ENCODE measurements at regions not wholly inside any gene's neighbourhood (a gene's known extent, or its start where the extent isn't known, plus 50 kb on each side); places are given as distances from the start of the nearest gene placed in this dataset.

DNA sequence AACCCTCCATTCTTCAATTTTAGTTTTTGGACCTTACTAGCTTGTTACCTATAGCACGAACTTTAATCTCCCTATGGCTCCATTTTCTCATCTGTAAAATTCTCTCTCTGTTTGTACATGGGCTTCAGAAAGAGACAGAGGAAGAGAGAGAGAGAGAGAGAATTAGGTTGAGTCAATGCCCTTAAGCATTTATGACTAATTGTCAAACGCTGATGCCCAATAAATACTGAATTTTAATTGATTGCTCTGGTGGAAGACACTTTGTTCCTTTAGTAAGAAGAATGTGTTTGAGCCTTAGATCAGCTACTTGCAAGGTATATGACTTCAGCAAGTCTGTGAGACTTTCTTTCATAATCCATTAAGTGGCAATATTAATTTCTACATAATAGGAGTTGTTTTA, 743.1 kb upstream of the ADGRL4 start:
- DNase-seq (ENCODE audit: low read depth, low spot score): no peak
- H3K4me3 Mint-ChIP-seq: no peak overlapping the region
- no peak overlapping the region for H3K27ac Mint-ChIP-seq (ENCODE audit: unreplicated experiment)
- H3K27me3 Mint-ChIP-seq (ENCODE audit: low read depth): no peaks in the 10 kb centered on the region
- TF ChIP-seq, protein P1, sequence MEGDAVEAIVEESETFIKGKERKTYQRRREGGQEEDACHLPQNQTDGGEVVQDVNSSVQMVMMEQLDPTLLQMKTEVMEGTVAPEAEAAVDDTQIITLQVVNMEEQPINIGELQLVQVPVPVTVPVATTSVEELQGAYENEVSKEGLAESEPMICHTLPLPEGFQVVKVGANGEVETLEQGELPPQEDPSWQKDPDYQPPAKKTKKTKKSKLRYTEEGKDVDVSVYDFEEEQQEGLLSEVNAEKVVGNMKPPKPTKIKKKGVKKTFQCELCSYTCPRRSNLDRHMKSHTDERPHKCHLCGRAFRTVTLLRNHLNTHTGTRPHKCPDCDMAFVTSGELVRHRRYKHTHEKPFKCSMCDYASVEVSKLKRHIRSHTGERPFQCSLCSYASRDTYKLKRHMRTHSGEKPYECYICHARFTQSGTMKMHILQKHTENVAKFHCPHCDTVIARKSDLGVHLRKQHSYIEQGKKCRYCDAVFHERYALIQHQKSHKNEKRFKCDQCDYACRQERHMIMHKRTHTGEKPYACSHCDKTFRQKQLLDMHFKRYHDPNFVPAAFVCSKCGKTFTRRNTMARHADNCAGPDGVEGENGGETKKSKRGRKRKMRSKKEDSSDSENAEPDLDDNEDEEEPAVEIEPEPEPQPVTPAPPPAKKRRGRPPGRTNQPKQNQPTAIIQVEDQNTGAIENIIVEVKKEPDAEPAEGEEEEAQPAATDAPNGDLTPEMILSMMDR (conservative IDR thresholded peaks at IDR 0.05): no peak
- no peaks in the 10 kb centered on the region for H3K36me3 Mint-ChIP-seq (ENCODE audit: low read depth)
- H3K9me3 Mint-ChIP-seq: peaks cover 10% of the 10 kb centered on the region
- no peaks in the 10 kb centered on the region for H3K4me1 Mint-ChIP-seq

DNA sequence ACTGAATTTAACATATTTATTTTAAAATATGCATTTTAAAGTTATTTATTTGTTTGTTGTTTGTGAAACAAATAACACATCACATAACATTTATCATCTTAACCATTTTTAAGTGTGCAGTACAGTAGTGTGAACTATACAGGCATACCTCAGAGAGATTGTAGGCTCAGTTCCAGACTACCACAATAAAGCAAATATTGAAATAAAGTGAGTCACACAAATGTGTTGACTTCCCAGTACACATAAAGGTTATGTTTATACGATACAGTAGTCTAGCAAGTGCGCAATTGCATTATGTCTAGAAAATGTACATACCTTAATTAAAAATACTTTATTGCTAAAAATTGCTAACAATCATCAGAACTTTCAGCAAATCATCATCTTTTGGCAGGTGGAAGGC, 739.4 kb upstream of the ADGRL4 start:
- Mint-ChIP-seq H3K4me3 (no peak overlapping the region), H3K9me3 (peaks cover 7% of the 10 kb centered on the region), H3K36me3 (ENCODE audit: low read depth) (no peaks in the 10 kb centered on the region), H3K27me3 (ENCODE audit: low read depth) (no peaks in the 10 kb centered on the region), H3K27ac (ENCODE audit: unreplicated experiment) (no peak overlapping the region), H3K4me1 (no peaks in the 10 kb centered on the region)
- TF ChIP-seq, protein P1 (conservative IDR thresholded peaks at IDR 0.05): no peak
- no peak for DNase-seq (ENCODE audit: low read depth, low spot score)

DNA sequence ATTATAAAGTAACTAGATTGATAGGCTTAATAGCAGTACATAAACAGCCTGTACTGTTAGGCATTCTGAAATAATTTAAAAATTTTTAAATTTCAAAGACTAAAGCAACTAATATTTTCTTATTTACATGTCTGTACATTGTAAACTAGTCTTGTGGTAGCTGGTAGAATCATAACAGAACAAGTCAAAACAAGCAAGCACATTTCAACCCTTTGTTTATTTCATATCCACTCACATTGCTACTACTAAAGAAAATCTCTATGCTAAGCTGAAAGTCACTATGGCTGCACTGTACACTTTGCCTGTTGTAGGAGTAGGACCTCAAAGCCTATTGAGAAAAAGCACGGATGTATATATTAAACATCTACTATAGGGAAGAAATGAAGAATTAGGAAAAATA, 738.2 kb upstream of the ADGRL4 start:
- no peak overlapping the region for H3K4me3 Mint-ChIP-seq
- H3K27ac Mint-ChIP-seq (ENCODE audit: unreplicated experiment): no peak overlapping the region
- H3K9me3 Mint-ChIP-seq: peaks cover 7% of the 10 kb centered on the region
- H3K36me3 Mint-ChIP-seq (ENCODE audit: low read depth): no peaks in the 10 kb centered on the region
- DNase-seq (ENCODE audit: low read depth, low spot score): no peak
- TF ChIP-seq, protein P1 (conservative IDR thresholded peaks at IDR 0.05): no peak
- H3K4me1 Mint-ChIP-seq: no peaks in the 10 kb centered on the region
- no peaks in the 10 kb centered on the region for H3K27me3 Mint-ChIP-seq (ENCODE audit: low read depth)

DNA sequence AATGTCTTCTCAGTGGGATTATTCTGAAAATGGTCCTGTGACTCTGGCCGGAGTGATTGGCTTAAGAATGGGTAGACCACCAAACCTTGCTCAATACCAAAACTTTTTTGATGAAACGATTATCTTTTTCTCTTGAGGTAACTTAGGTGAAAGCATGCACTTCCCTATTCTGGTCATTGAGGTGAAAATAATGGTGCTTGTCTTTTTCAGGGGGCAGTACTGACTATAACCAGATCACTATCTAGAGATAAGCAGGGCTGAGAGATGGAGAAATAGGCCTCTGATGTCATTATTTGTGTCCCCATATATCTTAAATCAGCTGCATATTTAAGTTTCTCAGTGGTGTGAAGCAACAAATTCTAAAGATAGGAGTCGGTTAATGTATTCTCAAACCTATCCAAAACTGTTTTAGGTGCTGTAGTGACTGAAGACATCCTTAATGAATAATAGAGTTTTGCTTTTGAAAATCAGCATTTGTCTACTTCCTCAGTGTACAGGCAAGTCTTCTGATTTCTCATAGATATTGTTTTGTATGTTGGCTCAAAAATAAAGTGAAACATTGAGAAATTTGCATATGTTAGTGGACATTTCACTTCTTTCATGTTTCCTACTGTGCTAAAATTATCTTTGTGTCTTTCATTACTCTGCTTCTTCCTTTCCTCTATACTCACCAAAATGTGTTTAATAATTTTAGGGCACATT, 735.3 kb upstream of the ADGRL4 start:
- H3K4me1 Mint-ChIP-seq: no peaks in the 10 kb centered on the region
- TF ChIP-seq, protein P1 (conservative IDR thresholded peaks at IDR 0.05): no peak
- H3K27me3 Mint-ChIP-seq (ENCODE audit: low read depth): no peaks in the 10 kb centered on the region
- peaks cover 3% of the 10 kb centered on the region for H3K9me3 Mint-ChIP-seq
- no peak for DNase-seq (ENCODE audit: low read depth, low spot score)
- peaks cover under 1% of the 10 kb centered on the region for H3K36me3 Mint-ChIP-seq (ENCODE audit: low read depth)
- no peak overlapping the region for H3K4me3 Mint-ChIP-seq
- no peak overlapping the region for H3K27ac Mint-ChIP-seq (ENCODE audit: unreplicated experiment)

DNA sequence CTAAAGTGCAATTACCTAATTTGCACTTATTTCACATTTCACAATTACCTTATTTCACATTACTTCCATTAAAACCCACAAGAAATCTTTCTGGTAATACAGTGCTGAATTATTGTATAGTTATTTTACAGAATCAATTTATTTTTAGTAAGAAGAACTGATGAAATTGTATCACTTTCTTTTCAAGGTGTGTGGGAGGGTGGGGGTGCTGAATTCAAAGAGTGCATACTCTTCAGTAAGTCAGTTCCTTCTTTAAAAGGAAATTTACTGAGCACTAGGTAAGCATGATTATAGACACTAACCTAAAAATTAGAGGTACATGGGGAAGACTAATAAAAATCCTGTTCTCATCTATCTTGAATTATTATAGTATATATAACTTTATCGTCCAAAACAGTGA, 731.6 kb upstream of the ADGRL4 start:
- Mint-ChIP-seq H3K9me3 (peaks cover 3% of the 10 kb centered on the region), H3K36me3 (ENCODE audit: low read depth) (peaks cover 4% of the 10 kb centered on the region)

More for the DNA sequence above, 731.6 kb upstream of the ADGRL4 start:
- Mint-ChIP-seq H3K4me1 (no peaks in the 10 kb centered on the region), H3K4me3 (no peak overlapping the region), H3K27me3 (ENCODE audit: low read depth) (no peaks in the 10 kb centered on the region), H3K27ac (ENCODE audit: unreplicated experiment) (no peak overlapping the region)
- TF ChIP-seq, protein P1 (conservative IDR thresholded peaks at IDR 0.05): no peak
- no peak for DNase-seq (ENCODE audit: low read depth, low spot score)
